ENCODE measurements at regions not wholly inside any gene's neighbourhood (a gene's known extent, or its start where the extent isn't known, plus 50 kb on each side); places are given as distances from the start of the nearest gene placed in this dataset.

DNA sequence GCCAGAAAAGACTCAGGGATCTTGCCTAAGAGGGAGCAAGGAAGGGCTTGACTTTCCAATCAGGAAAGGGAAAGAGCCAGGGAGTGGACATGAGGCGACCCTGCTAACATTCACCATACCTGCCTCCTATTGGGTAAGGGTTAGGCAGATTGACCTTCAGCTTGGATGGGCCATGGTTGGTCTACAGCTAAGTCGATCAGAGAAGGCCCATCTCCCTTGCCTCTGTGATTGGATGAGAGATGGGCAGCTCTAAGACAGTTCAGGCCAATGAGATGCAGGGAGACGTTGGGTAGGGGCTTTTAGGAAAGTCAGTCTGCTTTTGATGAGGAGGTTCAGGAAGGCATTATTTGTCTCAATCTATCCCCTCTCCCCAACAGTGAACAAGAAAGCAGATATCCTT lies 135.0 kb upstream of the STC2 start:
- WGBS (ENCODE audit: insufficient coverage): 77% methylated on average over 1 of the region's 3 CpGs
- no peak overlapping the region for H3K27ac Mint-ChIP-seq

GRCh38 chr5:173458828-173459609 lies 130.8 kb upstream of the STC2 start:
- no peaks in the 10 kb centered on the region for H3K36me3 ChIP-seq (ENCODE audit: control insufficient read depth, insufficient read depth, low read length)
- no peaks in the 10 kb centered on the region for H3K9me3 ChIP-seq (ENCODE audit: control insufficient read depth, insufficient read depth, low read length)
- DNase-seq (no peak), ATAC-seq (no peak)
- H3K4me1 ChIP-seq (ENCODE audit: control insufficient read depth, insufficient read depth, low read length): no peaks in the 10 kb centered on the region
- H3K4me3 ChIP-seq (ENCODE audit: low read length): no peak overlapping the region
- H3K27ac Mint-ChIP-seq: no peak overlapping the region
- no peaks in the 10 kb centered on the region for H3K4me1 Mint-ChIP-seq
- intact Hi-C loops (cut with micrococcal nuclease): no loop called here
- no peaks in the 10 kb centered on the region for H3K36me3 Mint-ChIP-seq
- H3K9me3 Mint-ChIP-seq: no peaks in the 10 kb centered on the region
- H3K4me3 Mint-ChIP-seq: no peak overlapping the region
- no peak overlapping the region for H3K27ac ChIP-seq (ENCODE audit: low read length)
- H3K27me3 ChIP-seq (ENCODE audit: control insufficient read depth, insufficient read depth, low read length): no peaks in the 10 kb centered on the region
- 67% methylated on average over 10 of the region's 10 CpGs for WGBS (ENCODE audit: insufficient coverage)
- TF ChIP-seq CTCF (IDR thresholded peaks at IDR 0.05): no peak
- peaks cover 0 to 7% of the 10 kb centered on the region in 2 donors for H3K27me3 Mint-ChIP-seq (ENCODE audit: low read depth in 2 of 2)

More for the DNA sequence above, 135.0 kb upstream of the STC2 start:
- no peaks in the 10 kb centered on the region for H3K9me3 ChIP-seq (ENCODE audit: control insufficient read depth, insufficient read depth, low read length)
- no peaks in the 10 kb centered on the region for H3K4me1 Mint-ChIP-seq
- H3K27ac ChIP-seq (ENCODE audit: low read length): no peak overlapping the region
- no peak overlapping the region for H3K4me3 Mint-ChIP-seq
- no peaks in the 10 kb centered on the region for H3K4me1 ChIP-seq (ENCODE audit: control insufficient read depth, insufficient read depth, low read length)
- TF ChIP-seq CTCF (IDR thresholded peaks at IDR 0.05): no peak
- no peaks in the 10 kb centered on the region for H3K27me3 ChIP-seq (ENCODE audit: control insufficient read depth, insufficient read depth, low read length)
- no peaks in the 10 kb centered on the region for H3K9me3 Mint-ChIP-seq
- no peaks in the 10 kb centered on the region for H3K36me3 ChIP-seq (ENCODE audit: control insufficient read depth, insufficient read depth, low read length)
- no peak for ATAC-seq
- intact Hi-C loops (cut with micrococcal nuclease): no loop called here
- H3K36me3 Mint-ChIP-seq: no peaks in the 10 kb centered on the region
- DNase-seq: no peak
- peaks cover 0 to 2% of the 10 kb centered on the region in 2 donors for H3K27me3 Mint-ChIP-seq (ENCODE audit: low read depth in 2 of 2)
- H3K4me3 ChIP-seq (ENCODE audit: low read length): no peak overlapping the region

- H3K4me1 ChIP-seq (ENCODE audit: control insufficient read depth, insufficient read depth, low read length): no peaks in the 10 kb centered on the region
- TF ChIP-seq CTCF (IDR thresholded peaks at IDR 0.05): no peak
- no peaks in the 10 kb centered on the region for H3K9me3 ChIP-seq (ENCODE audit: control insufficient read depth, insufficient read depth, low read length)
- H3K4me3 ChIP-seq (ENCODE audit: low read length): no peak overlapping the region
- H3K36me3 ChIP-seq (ENCODE audit: control insufficient read depth, insufficient read depth, low read length): no peaks in the 10 kb centered on the region
- no peaks in the 10 kb centered on the region for H3K27me3 ChIP-seq (ENCODE audit: control insufficient read depth, insufficient read depth, low read length)
- 80% methylated on average over 5 of the region's 5 CpGs for WGBS (ENCODE audit: insufficient coverage)
- DNase-seq: no peak
- Mint-ChIP-seq H3K27ac (no peak overlapping the region), H3K4me3 (no peak overlapping the region), H3K36me3 (no peaks in the 10 kb centered on the region), H3K27me3 (ENCODE audit: low read depth in 2 of 2) (peaks cover 0 to 14% of the 10 kb centered on the region in 2 donors), H3K9me3 (no peaks in the 10 kb centered on the region), H3K4me1 (no peaks in the 10 kb centered on the region)
- ATAC-seq: no peak
- intact Hi-C loops (cut with micrococcal nuclease): no loop called here
- no peak overlapping the region for H3K27ac ChIP-seq (ENCODE audit: low read length)
These were observed 129.3 kb upstream of the STC2 start for GRCh38 chr5:173457482-173457881.

- no peaks in the 10 kb centered on the region for H3K36me3 Mint-ChIP-seq
- Histone ChIP-seq H3K4me3 (ENCODE audit: low read length) (no peak overlapping the region), H3K4me1 (ENCODE audit: control insufficient read depth, insufficient read depth, low read length) (no peaks in the 10 kb centered on the region), H3K9me3 (ENCODE audit: control insufficient read depth, insufficient read depth, low read length) (no peaks in the 10 kb centered on the region), H3K27ac (ENCODE audit: low read length) (no peak overlapping the region), H3K36me3 (ENCODE audit: control insufficient read depth, insufficient read depth, low read length) (no peaks in the 10 kb centered on the region), H3K27me3 (ENCODE audit: control insufficient read depth, insufficient read depth, low read length) (no peaks in the 10 kb centered on the region)
- no peak overlapping the region for H3K4me3 Mint-ChIP-seq
- DNase-seq (no peak), ATAC-seq (no peak)
- TF ChIP-seq CTCF (IDR thresholded peaks at IDR 0.05): no peak
- WGBS (ENCODE audit: insufficient coverage): 65% methylated on average over 5 of the region's 5 CpGs
- no peak overlapping the region for H3K27ac Mint-ChIP-seq
- intact Hi-C loops (cut with micrococcal nuclease): no loop called here
- H3K4me1 Mint-ChIP-seq: no peaks in the 10 kb centered on the region
- H3K9me3 Mint-ChIP-seq: no peaks in the 10 kb centered on the region
- H3K27me3 Mint-ChIP-seq (ENCODE audit: low read depth in 2 of 2): peaks cover 0 to 14% of the 10 kb centered on the region in 2 donors
These were observed 128.5 kb upstream of the STC2 start for GRCh38 chr5:173456751-173457171.
